ENCODE measurements at regions not wholly inside any gene's neighbourhood (a gene's known extent, or its start where the extent isn't known, plus 50 kb on each side); places are given as distances from the start of the nearest gene placed in this dataset.

DNA sequence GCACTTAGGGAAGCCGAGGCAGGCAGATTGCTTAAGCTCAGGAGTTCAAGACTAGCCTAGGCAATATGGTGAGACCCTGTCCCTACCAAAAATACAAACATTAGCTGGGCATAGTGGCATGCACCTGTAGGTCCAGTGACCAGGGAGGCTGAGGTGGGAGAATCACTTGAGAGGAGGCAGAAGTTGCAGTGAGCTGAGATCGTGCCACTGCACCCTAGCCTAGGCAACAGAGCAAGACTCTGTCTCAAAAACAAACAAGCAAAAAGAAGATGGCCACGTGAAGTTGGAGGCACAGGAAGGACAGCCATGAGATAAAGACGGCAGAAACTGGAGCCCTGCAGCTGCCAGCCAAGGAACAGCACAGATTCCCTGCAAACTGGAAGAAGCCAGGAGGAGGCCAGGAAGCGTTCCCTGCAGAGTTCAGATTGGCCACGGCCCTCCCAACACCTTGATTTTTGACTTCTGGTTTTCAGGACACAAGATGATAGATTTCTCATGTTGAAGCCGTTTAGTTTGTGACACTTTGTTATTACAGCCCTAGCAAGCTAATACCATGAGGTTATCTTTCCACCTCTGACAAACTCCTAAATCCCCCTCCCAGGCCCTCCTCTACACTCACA lies 786.7 kb downstream of the UQCRFS1 start:
- no peak for DNase-seq

DNA sequence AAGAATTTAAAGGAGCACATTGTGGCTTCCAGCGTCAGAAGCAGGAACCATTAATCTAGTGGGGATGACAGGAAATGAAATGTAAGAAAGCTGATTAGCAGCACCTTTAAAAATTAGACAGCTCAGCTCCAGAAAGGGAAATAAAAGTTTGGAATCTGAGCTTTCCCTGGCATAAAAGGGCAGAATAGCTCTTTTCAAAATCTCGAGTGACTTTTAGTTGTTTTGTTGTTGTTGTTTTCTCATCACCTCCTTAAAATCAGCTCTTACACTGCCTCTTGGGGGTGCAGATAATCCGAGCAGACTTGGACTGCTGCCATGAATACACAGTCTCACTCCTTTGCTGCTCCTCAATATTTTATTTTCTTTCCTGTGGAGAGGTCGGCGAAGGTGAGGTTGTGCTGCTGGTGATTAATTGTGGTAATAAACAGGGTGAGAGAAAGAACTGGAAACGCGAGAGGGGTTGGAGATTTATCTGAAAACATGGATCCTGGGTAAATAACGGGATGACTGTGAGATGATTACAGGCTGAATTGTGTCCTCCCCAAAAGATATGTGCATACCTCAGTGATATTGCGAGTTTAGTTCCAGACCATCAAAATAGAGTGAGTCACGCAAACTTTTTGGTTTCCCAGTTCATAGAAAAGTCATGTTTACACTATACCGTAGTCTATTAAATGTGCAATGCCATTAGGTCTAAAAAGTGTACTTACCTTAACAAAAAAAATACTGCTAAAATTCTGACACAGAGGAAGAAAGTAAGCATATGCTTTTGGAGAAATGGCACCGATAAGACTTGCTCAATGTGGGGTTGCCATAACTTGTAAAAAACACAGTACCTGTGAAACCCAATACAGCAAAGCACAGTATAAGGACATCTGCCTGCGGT lies 787.7 kb downstream of the UQCRFS1 start:
- no peak for DNase-seq

DNA sequence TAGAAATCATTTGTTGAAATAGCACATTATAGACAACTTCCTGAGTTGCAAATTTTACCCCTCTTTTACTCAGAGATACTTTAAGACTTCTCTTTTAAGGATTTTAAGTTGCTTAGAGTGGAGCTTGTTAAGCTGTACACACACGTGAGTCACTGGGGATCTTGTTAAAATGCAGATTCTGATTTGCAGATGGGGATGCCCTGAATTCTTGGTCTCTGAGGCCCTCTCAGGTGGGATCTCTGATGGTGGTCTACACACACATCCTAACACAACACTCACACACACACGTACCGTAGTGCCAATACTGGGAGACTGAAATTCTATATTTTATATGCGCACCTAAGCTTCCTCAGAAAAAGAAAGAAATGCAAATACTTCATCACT lies 788.3 kb downstream of the UQCRFS1 start:
- no peak for DNase-seq

- DNase-seq = no peak
Observed at GRCh38 chr19:28424077-28424476, 788.9 kb downstream of the UQCRFS1 start.

DNA sequence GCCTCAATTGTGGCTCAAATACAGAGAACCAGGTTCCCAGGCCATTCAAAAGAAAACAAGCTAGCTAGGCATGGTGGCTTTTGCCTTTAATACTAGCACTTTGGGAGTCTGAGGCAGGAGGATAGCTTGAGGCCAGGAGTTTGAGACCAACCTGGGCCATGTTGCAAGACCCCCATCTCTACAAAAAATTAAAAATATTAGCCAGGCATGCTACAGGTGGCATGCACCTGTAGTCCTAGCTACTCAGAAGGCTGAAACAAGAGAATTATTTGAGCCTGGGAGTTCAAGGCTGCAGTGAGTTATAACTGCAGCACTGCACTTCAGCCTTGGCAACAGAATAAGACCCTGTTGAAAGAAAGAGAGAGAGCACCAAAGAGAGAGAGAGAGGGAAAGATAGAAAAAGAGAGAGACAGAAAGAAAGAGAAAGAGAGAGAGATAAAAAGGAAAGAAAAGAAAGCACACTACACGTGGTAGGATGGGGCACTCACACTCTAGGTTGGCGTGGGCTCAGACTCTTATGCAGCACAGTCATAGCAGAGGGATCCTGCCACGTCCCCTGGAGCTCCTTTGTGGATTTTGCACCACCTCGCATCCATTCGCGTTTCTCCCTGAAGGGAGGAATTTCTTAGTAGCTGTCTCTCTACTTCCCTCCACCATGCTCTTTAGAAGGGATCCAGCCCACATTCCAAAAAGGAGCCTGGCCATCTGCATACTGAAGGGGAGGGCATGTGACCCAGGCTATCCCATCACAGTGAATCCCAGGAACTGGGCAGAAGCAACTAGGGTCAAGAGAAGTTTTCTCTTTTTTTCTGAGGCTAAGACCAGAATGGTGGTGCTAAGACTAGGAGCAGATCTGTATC lies 789.9 kb downstream of the UQCRFS1 start:
- no peak for DNase-seq

DNA sequence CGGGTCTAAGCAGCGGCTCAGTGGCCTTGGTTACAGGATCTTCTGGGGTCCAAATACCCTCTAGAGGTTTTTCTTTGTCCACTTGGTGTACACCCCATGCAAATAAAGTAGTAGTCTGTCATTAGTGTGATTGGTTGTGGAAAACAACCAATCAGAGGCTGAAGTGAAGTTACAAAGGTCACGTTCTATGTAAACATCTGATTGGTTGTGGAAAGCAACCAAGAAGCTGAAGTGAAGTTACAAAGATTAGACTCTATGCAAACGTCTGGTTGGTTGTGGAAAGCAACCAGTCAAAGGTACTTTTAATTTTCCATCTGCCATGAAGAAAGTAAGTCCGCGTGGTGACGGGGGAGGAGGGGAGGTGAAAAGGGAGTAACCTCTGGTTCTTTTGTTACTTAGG lies 790.9 kb downstream of the UQCRFS1 start:
- DNase-seq = no peak

- no peak for DNase-seq
Observed at GRCh38 chr19:28420811-28421550, 792.0 kb downstream of the UQCRFS1 start.

DNA sequence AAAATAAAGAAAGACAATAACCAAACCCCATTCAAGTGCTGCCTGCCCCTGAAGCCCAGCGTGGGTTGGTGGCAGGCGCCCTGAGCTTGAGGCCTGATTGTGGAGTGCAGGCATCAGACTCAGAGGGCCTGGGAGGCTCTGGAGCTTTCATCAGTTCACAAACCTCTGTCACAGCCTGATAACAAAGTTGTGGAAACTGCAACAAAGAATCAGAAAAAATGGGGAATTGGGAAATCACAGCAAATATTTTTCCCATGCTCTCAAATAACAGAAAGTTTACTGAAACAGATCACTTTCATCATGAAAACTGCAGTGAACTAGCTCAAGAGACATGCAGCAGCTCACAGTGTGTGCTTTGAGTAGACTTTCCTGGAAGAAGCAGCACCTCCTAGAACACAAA lies 793.6 kb downstream of the UQCRFS1 start:
- DNase-seq = no peak

DNA sequence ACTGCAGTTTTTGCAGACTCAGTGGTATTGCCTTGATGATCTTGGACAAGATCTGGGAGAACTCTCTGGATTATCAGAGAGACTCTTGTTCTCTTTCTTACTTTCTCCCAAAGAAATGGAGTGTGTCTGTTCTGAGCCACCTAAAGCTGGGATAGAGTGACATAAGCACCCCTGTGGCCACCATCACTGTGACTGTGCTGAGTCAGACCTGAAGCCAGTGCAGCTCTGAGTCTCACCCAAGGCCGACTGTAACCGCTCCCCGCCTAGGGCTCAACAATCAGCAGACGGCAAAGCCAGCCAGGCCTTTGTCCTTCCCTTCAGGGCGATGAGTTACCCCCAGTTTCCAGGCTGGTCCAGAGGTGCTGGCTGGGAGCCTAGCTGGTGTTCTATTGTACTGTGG lies 795.6 kb downstream of the UQCRFS1 start:
- no peak for DNase-seq

GRCh38 chr19:28416245-28416644 lies 796.7 kb downstream of the UQCRFS1 start:
- DNase-seq = no peak

DNA sequence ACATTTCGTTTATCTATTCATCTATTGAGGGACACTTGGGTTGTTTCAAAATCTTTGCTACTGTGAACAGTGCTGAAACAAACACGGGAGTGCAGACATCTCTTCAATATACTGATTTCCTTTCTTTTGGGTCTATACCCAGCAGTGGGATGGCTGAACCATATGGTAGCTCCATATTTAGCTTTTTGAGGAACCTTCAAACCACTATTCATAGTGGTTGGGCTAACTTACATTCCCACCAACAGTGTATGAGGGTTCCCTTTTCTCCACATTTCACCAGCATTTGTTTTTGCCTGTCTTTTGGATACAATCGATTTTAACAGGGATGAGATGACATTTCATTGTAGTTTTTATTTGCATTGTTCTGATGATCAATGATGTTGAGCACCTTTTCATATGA lies 798.2 kb downstream of the UQCRFS1 start:
- DNase-seq = no peak

DNA sequence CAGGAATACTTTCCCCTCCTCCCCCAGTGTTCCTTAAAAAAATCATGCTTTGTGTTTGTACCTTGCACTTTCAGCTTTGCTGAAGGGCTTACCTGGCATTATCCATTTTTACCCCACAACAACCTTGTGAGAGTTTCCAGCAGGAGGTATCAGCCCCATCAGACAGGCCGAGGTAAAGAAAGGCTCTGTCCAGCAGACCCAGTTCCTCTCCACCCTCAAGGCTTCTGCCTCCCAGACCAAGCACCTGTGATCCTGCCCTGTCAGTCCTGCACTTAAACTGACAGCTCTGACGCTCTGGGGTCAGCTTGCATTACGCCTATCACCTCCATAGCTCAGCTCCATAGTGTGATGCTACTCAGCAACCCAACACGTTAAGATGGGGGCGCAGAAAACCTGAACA lies 803.1 kb downstream of the UQCRFS1 start:
- DNase-seq = no peak

- DNase-seq = no peak
Observed at GRCh38 chr19:28406966-28407365, 806.0 kb downstream of the UQCRFS1 start.

GRCh38 chr19:28405346-28405742 lies 807.6 kb downstream of the UQCRFS1 start:
- peak; percentile 51 for DNase-seq

DNA sequence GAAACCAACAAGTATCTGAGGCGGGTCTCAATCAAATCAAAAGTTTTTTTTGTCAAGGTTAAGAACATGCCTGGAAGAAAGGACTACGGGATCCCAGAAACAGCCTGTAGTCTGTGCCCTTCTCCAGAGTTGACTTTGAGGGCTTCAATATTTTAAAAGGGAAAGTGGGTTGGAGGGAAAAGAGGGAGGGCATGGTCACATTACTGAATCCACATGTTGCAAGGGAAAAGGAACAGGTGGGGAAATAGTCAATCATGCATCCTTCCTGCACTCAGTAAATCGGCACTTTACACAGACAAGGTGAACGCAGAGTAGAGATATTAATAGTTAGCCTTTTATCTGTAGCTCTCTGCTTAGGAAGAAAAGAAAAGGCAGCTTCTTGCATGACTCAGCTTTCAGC lies 808.5 kb downstream of the UQCRFS1 start:
- DNase-seq = no peak

GRCh38 chr19:28403690-28404089 lies 809.3 kb downstream of the UQCRFS1 start:
- DNase-seq = no peak

DNA sequence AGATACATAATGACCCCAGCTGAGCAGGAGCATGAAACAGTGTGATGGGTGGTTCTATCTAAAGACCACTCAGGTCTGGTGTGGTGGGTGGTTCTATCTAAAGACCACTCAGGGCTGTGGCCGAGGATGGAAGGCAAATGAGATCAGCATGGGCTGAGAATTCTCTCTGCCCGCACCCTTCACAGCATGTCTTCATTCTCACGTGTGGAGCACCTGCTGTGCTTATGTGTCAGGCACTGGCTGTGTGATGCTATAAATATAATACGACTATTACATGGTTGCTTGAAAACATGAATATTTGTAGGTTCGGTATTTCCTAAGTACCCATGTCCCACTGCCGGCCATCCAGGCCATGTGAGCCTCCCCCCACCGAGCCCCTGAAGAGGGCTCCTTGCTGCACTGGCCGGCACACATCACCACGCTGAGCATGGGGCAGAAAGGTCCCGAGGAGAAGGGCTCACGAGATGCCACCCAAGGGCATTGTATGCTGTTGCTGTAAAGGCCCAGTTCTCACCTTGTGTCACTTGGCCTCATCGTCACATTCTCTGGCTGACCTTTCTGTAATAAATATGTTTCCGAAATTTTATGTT lies 810.2 kb downstream of the UQCRFS1 start:
- DNase-seq = no peak

DNA sequence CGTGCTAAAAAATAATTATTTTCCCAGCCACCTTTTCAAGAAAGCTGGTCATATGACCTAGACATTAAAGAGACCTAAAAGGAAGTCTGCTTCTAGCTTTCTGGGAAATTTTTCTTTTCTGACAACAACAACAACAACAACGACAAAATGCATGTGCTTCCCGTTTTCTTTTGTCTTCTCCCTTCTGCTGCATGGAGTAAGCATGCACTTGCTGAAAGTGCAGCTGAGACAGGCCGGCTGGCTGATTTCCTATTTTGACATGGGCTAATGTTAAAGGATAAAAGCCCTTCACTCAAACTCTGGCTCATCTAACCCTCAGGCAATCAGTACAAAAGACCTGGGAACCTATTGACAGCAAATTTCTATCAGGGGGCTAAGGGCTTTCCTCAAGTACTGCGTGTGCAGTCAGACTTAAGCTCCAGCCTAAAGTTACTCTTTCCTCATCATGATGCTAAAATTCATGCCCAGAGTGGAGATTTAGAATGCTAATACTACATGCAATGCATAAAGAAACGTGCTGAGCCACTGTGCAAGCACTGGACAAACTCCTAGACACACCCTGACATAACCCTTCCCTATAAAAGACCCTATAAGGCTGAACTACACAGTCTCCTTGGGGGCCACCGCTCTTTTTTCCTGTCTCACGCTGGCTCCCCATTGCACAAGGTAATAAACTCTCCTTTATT lies 811.1 kb downstream of the UQCRFS1 start:
- no peak for DNase-seq

GRCh38 chr19:28400953-28401671 lies 811.8 kb downstream of the UQCRFS1 start:
- no peak for DNase-seq

DNA sequence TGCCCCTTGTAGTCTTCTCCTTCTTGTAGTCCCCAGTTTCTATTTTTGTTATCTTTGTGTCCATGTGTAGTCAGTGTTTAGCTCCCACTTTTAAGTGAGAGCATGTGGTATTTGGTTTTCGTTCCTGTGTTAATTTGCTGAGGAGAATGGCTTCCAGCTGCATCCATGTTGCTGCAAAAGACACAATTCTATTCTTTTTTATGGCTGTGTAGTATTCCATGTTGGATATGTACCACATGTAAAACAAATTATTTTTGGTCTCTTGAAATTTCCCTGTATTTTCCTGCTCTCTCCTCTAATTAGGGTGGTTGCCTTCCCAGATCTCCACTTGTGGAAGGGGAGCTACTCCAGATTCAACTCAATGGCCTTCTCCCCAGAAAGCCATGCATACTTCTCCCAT lies 813.8 kb downstream of the UQCRFS1 start:
- no peak for DNase-seq

- no peak for DNase-seq
Observed at GRCh38 chr19:28397800-28398199, 815.2 kb downstream of the UQCRFS1 start.
